ENCODE measurements at regions not wholly inside any gene's neighbourhood (a gene's known extent, or its start where the extent isn't known, plus 50 kb on each side); places are given as distances from the start of the nearest gene placed in this dataset.
"Not testable (repeated sequence)": the region's sequence is repeated elsewhere in the genome, so short reads cannot be mapped to it uniquely, and the experiment has no call there.

GRCh38 chrY:26322756-26323155 lies 700.8 kb downstream of the CDY1 start:
- not testable (repeated sequence) for H4K20me1 ChIP-seq (ENCODE audit: insufficient read depth, low read length); H3K36me3 ChIP-seq (ENCODE audit: insufficient read depth, low read length); ATAC-seq (ENCODE audit: insufficient read depth, low read depth); H3K4me1 ChIP-seq (ENCODE audit: insufficient read depth, low read length); H3K9ac ChIP-seq (ENCODE audit: low read depth, low read length); H3K4me3 ChIP-seq (ENCODE audit: low read depth in 1 of 2, low read length in 2 of 2); H3K9me3 ChIP-seq (ENCODE audit: insufficient read depth, low read length, severe bottlenecking); DNase-seq; H3K27ac ChIP-seq (ENCODE audit: low read length); H3K79me2 ChIP-seq (ENCODE audit: insufficient read depth, low read length); H2AFZ ChIP-seq (ENCODE audit: low read depth, low read length); H3K4me2 ChIP-seq (ENCODE audit: insufficient read depth, low read length); H3K27me3 ChIP-seq (ENCODE audit: insufficient read depth, low read length, poor library complexity)

- not testable (repeated sequence) for H3K4me2 ChIP-seq (ENCODE audit: insufficient read depth, low read length)
These were observed 731.0 kb downstream of the CDY1 start for GRCh38 chrY:26352931-26353330.

GRCh38 chrY:26354191-26354590 lies 732.3 kb downstream of the CDY1 start:
- Histone ChIP-seq H2AFZ (ENCODE audit: low read depth, low read length) (no peak overlapping the region), H3K4me1 (ENCODE audit: insufficient read depth, low read length) (no peaks in the 10 kb centered on the region), H3K4me2 (ENCODE audit: insufficient read depth, low read length) (no peak overlapping the region), H3K27me3 (ENCODE audit: insufficient read depth, low read length, poor library complexity) (no peaks in the 10 kb centered on the region), H4K20me1 (ENCODE audit: insufficient read depth, low read length) (no peaks in the 10 kb centered on the region), H3K4me3 (ENCODE audit: low read depth in 1 of 2, low read length in 2 of 2) (no peak overlapping the region), H3K9ac (ENCODE audit: low read depth, low read length) (no peak overlapping the region), H3K9me3 (ENCODE audit: insufficient read depth, low read length, severe bottlenecking) (no peaks in the 10 kb centered on the region), H3K27ac (ENCODE audit: low read length) (no peak overlapping the region), H3K36me3 (ENCODE audit: insufficient read depth, low read length) (no peaks in the 10 kb centered on the region), H3K79me2 (ENCODE audit: insufficient read depth, low read length) (no peaks in the 10 kb centered on the region)
- DNase-seq (no peak), ATAC-seq (ENCODE audit: insufficient read depth, low read depth) (no peak)
- TF ChIP-seq CTCF (IDR thresholded peaks at IDR 0.05; ENCODE audit: borderline replicate concordance, extremely low read depth, low read length, poor library complexity, severe bottlenecking) (no peak), EZH2 (IDR thresholded peaks at IDR 0.05; ENCODE audit: borderline replicate concordance, low read depth, low read length, severe bottlenecking) (no peak)

More at GRCh38 chrY:26352931-26353330, 731.0 kb downstream of the CDY1 start:
- not testable (repeated sequence) for H3K4me1 ChIP-seq (ENCODE audit: insufficient read depth, low read length); H4K20me1 ChIP-seq (ENCODE audit: insufficient read depth, low read length); H2AFZ ChIP-seq (ENCODE audit: low read depth, low read length); H3K27ac ChIP-seq (ENCODE audit: low read length); H3K9ac ChIP-seq (ENCODE audit: low read depth, low read length); H3K4me3 ChIP-seq (ENCODE audit: low read depth in 1 of 2, low read length in 2 of 2); H3K36me3 ChIP-seq (ENCODE audit: insufficient read depth, low read length); H3K27me3 ChIP-seq (ENCODE audit: insufficient read depth, low read length, poor library complexity); H3K79me2 ChIP-seq (ENCODE audit: insufficient read depth, low read length); H3K9me3 ChIP-seq (ENCODE audit: insufficient read depth, low read length, severe bottlenecking); ATAC-seq (ENCODE audit: insufficient read depth, low read depth); DNase-seq

GRCh38 chrY:26359869-26360268 lies 738.0 kb downstream of the CDY1 start:
- H3K27me3 ChIP-seq (ENCODE audit: insufficient read depth, low read length, poor library complexity); H3K79me2 ChIP-seq (ENCODE audit: insufficient read depth, low read length); H3K9me3 ChIP-seq (ENCODE audit: insufficient read depth, low read length, severe bottlenecking); H3K4me2 ChIP-seq (ENCODE audit: insufficient read depth, low read length); H3K4me3 ChIP-seq (ENCODE audit: low read depth in 1 of 2, low read length in 2 of 2); H4K20me1 ChIP-seq (ENCODE audit: insufficient read depth, low read length); DNase-seq; ATAC-seq (ENCODE audit: insufficient read depth, low read depth); H3K36me3 ChIP-seq (ENCODE audit: insufficient read depth, low read length); H3K27ac ChIP-seq (ENCODE audit: low read length); H2AFZ ChIP-seq (ENCODE audit: low read depth, low read length); H3K4me1 ChIP-seq (ENCODE audit: insufficient read depth, low read length); H3K9ac ChIP-seq (ENCODE audit: low read depth, low read length): not testable (repeated sequence)

GRCh38 chrY:26360472-26360871 lies 738.6 kb downstream of the CDY1 start:
- DNase-seq; H3K36me3 ChIP-seq (ENCODE audit: insufficient read depth, low read length); H3K9me3 ChIP-seq (ENCODE audit: insufficient read depth, low read length, severe bottlenecking); H3K27ac ChIP-seq (ENCODE audit: low read length); H3K4me2 ChIP-seq (ENCODE audit: insufficient read depth, low read length); H2AFZ ChIP-seq (ENCODE audit: low read depth, low read length); H3K9ac ChIP-seq (ENCODE audit: low read depth, low read length); H3K4me1 ChIP-seq (ENCODE audit: insufficient read depth, low read length); H3K27me3 ChIP-seq (ENCODE audit: insufficient read depth, low read length, poor library complexity); H3K4me3 ChIP-seq (ENCODE audit: low read depth in 1 of 2, low read length in 2 of 2); H4K20me1 ChIP-seq (ENCODE audit: insufficient read depth, low read length); H3K79me2 ChIP-seq (ENCODE audit: insufficient read depth, low read length); ATAC-seq (ENCODE audit: insufficient read depth, low read depth): not testable (repeated sequence)

- H3K4me1 ChIP-seq (ENCODE audit: insufficient read depth, low read length); DNase-seq; H3K36me3 ChIP-seq (ENCODE audit: insufficient read depth, low read length); H3K79me2 ChIP-seq (ENCODE audit: insufficient read depth, low read length); H3K27me3 ChIP-seq (ENCODE audit: insufficient read depth, low read length, poor library complexity); H2AFZ ChIP-seq (ENCODE audit: low read depth, low read length); H3K4me2 ChIP-seq (ENCODE audit: insufficient read depth, low read length); H3K9me3 ChIP-seq (ENCODE audit: insufficient read depth, low read length, severe bottlenecking); H3K4me3 ChIP-seq (ENCODE audit: low read depth in 1 of 2, low read length in 2 of 2); ATAC-seq (ENCODE audit: insufficient read depth, low read depth); H3K27ac ChIP-seq (ENCODE audit: low read length); H3K9ac ChIP-seq (ENCODE audit: low read depth, low read length); H4K20me1 ChIP-seq (ENCODE audit: insufficient read depth, low read length): not testable (repeated sequence)
These were observed 741.5 kb downstream of the CDY1 start for GRCh38 chrY:26363442-26363841.

- H4K20me1 ChIP-seq (ENCODE audit: insufficient read depth, low read length); H3K27ac ChIP-seq (ENCODE audit: low read length); H3K4me1 ChIP-seq (ENCODE audit: insufficient read depth, low read length); H3K4me2 ChIP-seq (ENCODE audit: insufficient read depth, low read length); ATAC-seq (ENCODE audit: insufficient read depth, low read depth); H3K9ac ChIP-seq (ENCODE audit: low read depth, low read length); H3K36me3 ChIP-seq (ENCODE audit: insufficient read depth, low read length); DNase-seq; H3K4me3 ChIP-seq (ENCODE audit: low read depth in 1 of 2, low read length in 2 of 2); H3K9me3 ChIP-seq (ENCODE audit: insufficient read depth, low read length, severe bottlenecking); H3K79me2 ChIP-seq (ENCODE audit: insufficient read depth, low read length); H3K27me3 ChIP-seq (ENCODE audit: insufficient read depth, low read length, poor library complexity); H2AFZ ChIP-seq (ENCODE audit: low read depth, low read length): not testable (repeated sequence)
These were observed 744.2 kb downstream of the CDY1 start for GRCh38 chrY:26366091-26366490.

GRCh38 chrY:26372480-26372879 lies 750.6 kb downstream of the CDY1 start:
- H2AFZ ChIP-seq (ENCODE audit: low read depth, low read length); H3K4me1 ChIP-seq (ENCODE audit: insufficient read depth, low read length); H4K20me1 ChIP-seq (ENCODE audit: insufficient read depth, low read length); H3K4me2 ChIP-seq (ENCODE audit: insufficient read depth, low read length); ATAC-seq (ENCODE audit: insufficient read depth, low read depth); H3K27me3 ChIP-seq (ENCODE audit: insufficient read depth, low read length, poor library complexity); H3K9ac ChIP-seq (ENCODE audit: low read depth, low read length); H3K4me3 ChIP-seq (ENCODE audit: low read depth in 1 of 2, low read length in 2 of 2); H3K79me2 ChIP-seq (ENCODE audit: insufficient read depth, low read length); H3K9me3 ChIP-seq (ENCODE audit: insufficient read depth, low read length, severe bottlenecking); DNase-seq; H3K36me3 ChIP-seq (ENCODE audit: insufficient read depth, low read length); H3K27ac ChIP-seq (ENCODE audit: low read length): not testable (repeated sequence)
